SK-N-SH (cell line): ENCODE measurements at regions not wholly inside any gene's neighbourhood (a gene's known extent, or its start where the extent isn't known, plus 50 kb on each side); places are given as distances from the start of the nearest gene placed in this dataset.

Experiments
- CTCF ChIA-PET: fragments of 300-600, 350-600 bp; formaldehyde crosslinking; extraction: SDS; loops from one replicate; lab custom pipeline; 2021; lab: Yijun Ruan, JAX
- POLR2A ChIA-PET: fragments of 350-600 bp; sonication (Branson Sonifier 250); formaldehyde crosslinking; extraction: SDS; loops from one replicate; lab custom pipeline; 2020; ENCODE audit warnings: antibody characterized with exemption, inconsistent platforms; lab: Yijun Ruan, JAX
- DNase-seq: peaks from one replicate; pipeline ENCODE4 v3.0.0; 2012
- H2AFZ ChIP-seq: fragments of 200-600 bp; sonication (generic); 2 replicates; pipeline ENCODE4 v1.8.1; 2016; ENCODE audit warnings: antibody characterized with exemption, mild to moderate bottlenecking, low read depth
- H3F3A ChIP-seq: fragments of 200-600 bp; sonication (generic); replicated peaks from 2 replicates; pipeline ENCODE3; 2016; ENCODE audit warnings: antibody characterized with exemption, mild to moderate bottlenecking; ENCODE audit not compliant: insufficient read depth
- H3K27ac ChIP-seq, 2 experiments: fragments of 200-500 bp in 1 of 2; fragments of 200-600 bp in 1 of 2; sonication (Bioruptor generic) in 1 of 2; sonication (generic), shearing (Covaris generic) in 1 of 2; 2 replicates each; pipeline versions ENCODE4 v1.5.1 to v1.6.1; 2014 to 2016; ENCODE audit warnings: low read depth in 2 of 2, inconsistent platforms in 1 of 2, low read length in 1 of 2, mild to moderate bottlenecking in 1 of 2, mixed read lengths in 1 of 2
- H3K27me3 ChIP-seq: fragments of 200-600 bp; sonication (generic), shearing (Covaris generic); 2 replicates; pipeline ENCODE4 v1.6.1; 2016; ENCODE audit warnings: mixed run types; ENCODE audit not compliant: insufficient read depth
- H3K36me3 ChIP-seq, 2 experiments: fragments of 200-500 bp in 1 of 2; fragments of 200-600 bp in 1 of 2; sonication (Bioruptor generic) in 1 of 2; sonication (generic) in 1 of 2; replicated peaks in 1 of 2; 2 replicates each; pipeline versions ENCODE3 to v1.5.1; 2014 to 2016; ENCODE audit warnings: low read length in 1 of 2, mild to moderate bottlenecking in 1 of 2; ENCODE audit not compliant: insufficient read depth in 2 of 2, control insufficient read depth in 1 of 2
- H3K4me1 ChIP-seq, 2 experiments: fragments of 200-500 bp in 1 of 2; fragments of 200-600 bp in 1 of 2; sonication (Bioruptor generic) in 1 of 2; sonication (generic), shearing (Covaris generic) in 1 of 2; 2 replicates each; pipeline versions ENCODE4 v1.5.1 to v1.6.1; 2014 to 2016; ENCODE audit warnings: low read depth in 1 of 2, low read length in 1 of 2, mixed run types in 1 of 2; ENCODE audit not compliant: insufficient read depth in 2 of 2, control insufficient read depth in 1 of 2
- H3K4me2 ChIP-seq: fragments of 200-600 bp; sonication (generic), shearing (Covaris generic); 2 replicates; pipeline ENCODE4 v1.6.1; 2017; ENCODE audit warnings: mixed run types
- H3K4me3 ChIP-seq, 2 experiments: fragments of 200-500 bp in 1 of 2; fragments of 200-600 bp in 1 of 2; sonication (Bioruptor generic) in 1 of 2; sonication (generic), shearing (Covaris generic) in 1 of 2; 2 replicates each; pipeline versions ENCODE4 v1.5.1 to v1.8.1; 2014 to 2016; ENCODE audit warnings: low read depth in 2 of 2, inconsistent platforms in 1 of 2, low read length in 1 of 2, mild to moderate bottlenecking in 1 of 2, mixed read lengths in 1 of 2, moderate library complexity in 1 of 2
- H3K79me2 ChIP-seq: fragments of 200-600 bp; sonication (generic); 2 replicates; pipeline ENCODE4 v1.8.1; 2017; ENCODE audit warnings: mild to moderate bottlenecking; ENCODE audit not compliant: insufficient read depth
- H3K9ac ChIP-seq: fragments of 200-600 bp; sonication (generic); 2 replicates; pipeline ENCODE4 v1.6.1; 2017; ENCODE audit warnings: mixed run types
- H3K9me2 ChIP-seq: fragments of 200-600 bp; sonication (generic); 2 replicates; pipeline ENCODE4 v1.6.1; 2017; ENCODE audit warnings: mixed run types
- H3K9me3 ChIP-seq: fragments of 200-600 bp; sonication (generic); 2 replicates; pipeline ENCODE4 v1.6.1; 2017; ENCODE audit warnings: mixed run types, mild to moderate bottlenecking, moderate library complexity
- H4K20me1 ChIP-seq: fragments of 200-600 bp; sonication (generic); 2 replicates; pipeline ENCODE4 v1.6.1; 2017; ENCODE audit warnings: mild to moderate bottlenecking, mixed run types; ENCODE audit not compliant: insufficient read depth
- CHD2 ChIP-seq: fragments of 150-350 bp; IDR thresholded peaks from 2 replicates; pipeline ENCODE4 v1.6.1; 2018; ENCODE audit warnings: low read length; ENCODE audit not compliant: partially characterized antibody
- EP300 ChIP-seq, 2 experiments: IDR thresholded peaks; 2 replicates each; pipeline versions ENCODE4 v1.4.0 to v1.6.1; 2012; ENCODE audit warnings: borderline replicate concordance in 1 of 2, low read depth in 1 of 2, low read length in 1 of 2
- GATA2 ChIP-seq: sonication (generic); formaldehyde crosslinking; IDR thresholded peaks from 2 replicates; pipeline ENCODE4 v1.5.0; 2020; ENCODE audit warnings: mild to moderate bottlenecking, missing genetic modification reagents
- JUND ChIP-seq: IDR thresholded peaks from 2 replicates; pipeline ENCODE4 v1.4.0; 2012
- PBX3 ChIP-seq: IDR thresholded peaks from 2 replicates; pipeline ENCODE4; 2012
- TAF1 ChIP-seq: IDR thresholded peaks from 2 replicates; pipeline ENCODE4 v1.6.1; 2012; ENCODE audit warnings: low read depth, mild to moderate bottlenecking, low read length, moderate library complexity, borderline replicate concordance
- TCF12 ChIP-seq: IDR thresholded peaks from 2 replicates; pipeline ENCODE4 v1.4.0; 2012
- USF2 ChIP-seq: fragments of 150-350 bp; IDR thresholded peaks from 2 replicates; pipeline ENCODE4 v1.6.1; 2017; ENCODE audit warnings: antibody characterized with exemption, low read length, low read depth, borderline replicate concordance
- YY1 ChIP-seq: IDR thresholded peaks from 2 replicates; pipeline ENCODE4 v1.4.0; 2012; ENCODE audit warnings: low read depth, mild to moderate bottlenecking
- WGBS: methylation state at CpG from one replicate; pipeline ENCODE4 v1.1.6; 2017; ENCODE audit warnings: low lambda C conversion rate; 5-methylcytosine and 5-hydroxymethylcytosine counted together
- TF ChIP-seq, protein P1 (sequence below): fragments of 150-350 bp; IDR thresholded peaks from 2 replicates; pipeline ENCODE4 v1.6.1; 2016; ENCODE audit warnings: mild to moderate bottlenecking, low read depth, low read length
- TF ChIP-seq, protein P2 (sequence below): IDR thresholded peaks from 2 replicates; pipeline ENCODE4 v1.4.0; 2012; ENCODE audit warnings: low read depth, borderline replicate concordance
- TF ChIP-seq, protein P3 (sequence below): IDR thresholded peaks from 2 replicates; pipeline ENCODE4 v1.6.1; 2012; ENCODE audit warnings: mild to moderate bottlenecking, low read depth, low read length, moderate library complexity
- TF ChIP-seq, protein P4 (sequence below): IDR thresholded peaks from 2 replicates; pipeline ENCODE4 v1.4.0; 2012; ENCODE audit warnings: low read depth, borderline replicate concordance
- TF ChIP-seq, protein P5 (sequence below): fragments of 200-600 bp; sonication (generic); IDR thresholded peaks from 2 replicates; pipeline ENCODE4 v1.6.1; 2017; ENCODE audit warnings: antibody characterized with exemption, mild to moderate bottlenecking, moderate library complexity

- H3F3A ChIP-seq, result no peaks in the 10 kb centered on the region
- TF ChIP-seq PBX3 (no peak), EP300 (IDR thresholded peaks at IDR 0.05; ENCODE audit: borderline replicate concordance in 1 of 2, low read depth in 1 of 2, low read length in 1 of 2) (no peak), GATA2 (CRISPR knock-in tag) (no peak), USF2 (no peak), TAF1 (no peak), YY1 (no peak), CHD2 (no peak), TCF12 (no peak), JUND (no peak)
- TF ChIP-seq, protein P1, sequence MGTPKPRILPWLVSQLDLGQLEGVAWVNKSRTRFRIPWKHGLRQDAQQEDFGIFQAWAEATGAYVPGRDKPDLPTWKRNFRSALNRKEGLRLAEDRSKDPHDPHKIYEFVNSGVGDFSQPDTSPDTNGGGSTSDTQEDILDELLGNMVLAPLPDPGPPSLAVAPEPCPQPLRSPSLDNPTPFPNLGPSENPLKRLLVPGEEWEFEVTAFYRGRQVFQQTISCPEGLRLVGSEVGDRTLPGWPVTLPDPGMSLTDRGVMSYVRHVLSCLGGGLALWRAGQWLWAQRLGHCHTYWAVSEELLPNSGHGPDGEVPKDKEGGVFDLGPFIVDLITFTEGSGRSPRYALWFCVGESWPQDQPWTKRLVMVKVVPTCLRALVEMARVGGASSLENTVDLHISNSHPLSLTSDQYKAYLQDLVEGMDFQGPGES, result no peak
- TF ChIP-seq, protein P2, sequence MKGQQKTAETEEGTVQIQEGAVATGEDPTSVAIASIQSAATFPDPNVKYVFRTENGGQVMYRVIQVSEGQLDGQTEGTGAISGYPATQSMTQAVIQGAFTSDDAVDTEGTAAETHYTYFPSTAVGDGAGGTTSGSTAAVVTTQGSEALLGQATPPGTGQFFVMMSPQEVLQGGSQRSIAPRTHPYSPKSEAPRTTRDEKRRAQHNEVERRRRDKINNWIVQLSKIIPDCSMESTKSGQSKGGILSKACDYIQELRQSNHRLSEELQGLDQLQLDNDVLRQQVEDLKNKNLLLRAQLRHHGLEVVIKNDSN, result no peak
- TF ChIP-seq, protein P3, sequence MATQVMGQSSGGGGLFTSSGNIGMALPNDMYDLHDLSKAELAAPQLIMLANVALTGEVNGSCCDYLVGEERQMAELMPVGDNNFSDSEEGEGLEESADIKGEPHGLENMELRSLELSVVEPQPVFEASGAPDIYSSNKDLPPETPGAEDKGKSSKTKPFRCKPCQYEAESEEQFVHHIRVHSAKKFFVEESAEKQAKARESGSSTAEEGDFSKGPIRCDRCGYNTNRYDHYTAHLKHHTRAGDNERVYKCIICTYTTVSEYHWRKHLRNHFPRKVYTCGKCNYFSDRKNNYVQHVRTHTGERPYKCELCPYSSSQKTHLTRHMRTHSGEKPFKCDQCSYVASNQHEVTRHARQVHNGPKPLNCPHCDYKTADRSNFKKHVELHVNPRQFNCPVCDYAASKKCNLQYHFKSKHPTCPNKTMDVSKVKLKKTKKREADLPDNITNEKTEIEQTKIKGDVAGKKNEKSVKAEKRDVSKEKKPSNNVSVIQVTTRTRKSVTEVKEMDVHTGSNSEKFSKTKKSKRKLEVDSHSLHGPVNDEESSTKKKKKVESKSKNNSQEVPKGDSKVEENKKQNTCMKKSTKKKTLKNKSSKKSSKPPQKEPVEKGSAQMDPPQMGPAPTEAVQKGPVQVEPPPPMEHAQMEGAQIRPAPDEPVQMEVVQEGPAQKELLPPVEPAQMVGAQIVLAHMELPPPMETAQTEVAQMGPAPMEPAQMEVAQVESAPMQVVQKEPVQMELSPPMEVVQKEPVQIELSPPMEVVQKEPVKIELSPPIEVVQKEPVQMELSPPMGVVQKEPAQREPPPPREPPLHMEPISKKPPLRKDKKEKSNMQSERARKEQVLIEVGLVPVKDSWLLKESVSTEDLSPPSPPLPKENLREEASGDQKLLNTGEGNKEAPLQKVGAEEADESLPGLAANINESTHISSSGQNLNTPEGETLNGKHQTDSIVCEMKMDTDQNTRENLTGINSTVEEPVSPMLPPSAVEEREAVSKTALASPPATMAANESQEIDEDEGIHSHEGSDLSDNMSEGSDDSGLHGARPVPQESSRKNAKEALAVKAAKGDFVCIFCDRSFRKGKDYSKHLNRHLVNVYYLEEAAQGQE, result no peak
- TF ChIP-seq, protein P4, sequence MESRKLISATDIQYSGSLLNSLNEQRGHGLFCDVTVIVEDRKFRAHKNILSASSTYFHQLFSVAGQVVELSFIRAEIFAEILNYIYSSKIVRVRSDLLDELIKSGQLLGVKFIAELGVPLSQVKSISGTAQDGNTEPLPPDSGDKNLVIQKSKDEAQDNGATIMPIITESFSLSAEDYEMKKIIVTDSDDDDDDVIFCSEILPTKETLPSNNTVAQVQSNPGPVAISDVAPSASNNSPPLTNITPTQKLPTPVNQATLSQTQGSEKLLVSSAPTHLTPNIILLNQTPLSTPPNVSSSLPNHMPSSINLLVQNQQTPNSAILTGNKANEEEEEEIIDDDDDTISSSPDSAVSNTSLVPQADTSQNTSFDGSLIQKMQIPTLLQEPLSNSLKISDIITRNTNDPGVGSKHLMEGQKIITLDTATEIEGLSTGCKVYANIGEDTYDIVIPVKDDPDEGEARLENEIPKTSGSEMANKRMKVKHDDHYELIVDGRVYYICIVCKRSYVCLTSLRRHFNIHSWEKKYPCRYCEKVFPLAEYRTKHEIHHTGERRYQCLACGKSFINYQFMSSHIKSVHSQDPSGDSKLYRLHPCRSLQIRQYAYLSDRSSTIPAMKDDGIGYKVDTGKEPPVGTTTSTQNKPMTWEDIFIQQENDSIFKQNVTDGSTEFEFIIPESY, result no peak
- TF ChIP-seq, protein P5, sequence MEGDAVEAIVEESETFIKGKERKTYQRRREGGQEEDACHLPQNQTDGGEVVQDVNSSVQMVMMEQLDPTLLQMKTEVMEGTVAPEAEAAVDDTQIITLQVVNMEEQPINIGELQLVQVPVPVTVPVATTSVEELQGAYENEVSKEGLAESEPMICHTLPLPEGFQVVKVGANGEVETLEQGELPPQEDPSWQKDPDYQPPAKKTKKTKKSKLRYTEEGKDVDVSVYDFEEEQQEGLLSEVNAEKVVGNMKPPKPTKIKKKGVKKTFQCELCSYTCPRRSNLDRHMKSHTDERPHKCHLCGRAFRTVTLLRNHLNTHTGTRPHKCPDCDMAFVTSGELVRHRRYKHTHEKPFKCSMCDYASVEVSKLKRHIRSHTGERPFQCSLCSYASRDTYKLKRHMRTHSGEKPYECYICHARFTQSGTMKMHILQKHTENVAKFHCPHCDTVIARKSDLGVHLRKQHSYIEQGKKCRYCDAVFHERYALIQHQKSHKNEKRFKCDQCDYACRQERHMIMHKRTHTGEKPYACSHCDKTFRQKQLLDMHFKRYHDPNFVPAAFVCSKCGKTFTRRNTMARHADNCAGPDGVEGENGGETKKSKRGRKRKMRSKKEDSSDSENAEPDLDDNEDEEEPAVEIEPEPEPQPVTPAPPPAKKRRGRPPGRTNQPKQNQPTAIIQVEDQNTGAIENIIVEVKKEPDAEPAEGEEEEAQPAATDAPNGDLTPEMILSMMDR, result no peak
- TF ChIP-seq, all 33 proteins: peak for 0
- no peaks in the 10 kb centered on the region for H3K79me2 ChIP-seq
- DNase-seq, result no peak
- no peaks in the 10 kb centered on the region for H3K9me2 ChIP-seq
- no peaks in the 10 kb centered on the region for H3K9me3 ChIP-seq
- peaks cover 46% of the 10 kb centered on the region for H3K27me3 ChIP-seq
- CTCF ChIA-PET, result interaction anchor here (1.1 to 11.7 kb wide), 5 partner anchors 8 to 180 kb away, joined by 3 to 121 read pairs (median 4); no protein-coding TSS in a partner anchor
- no peak overlapping the region for H3K4me3 ChIP-seq
- 34% methylated on average over 6 of the region's 10 CpGs for WGBS
- H3K36me3 ChIP-seq, result no peaks in the 10 kb centered on the region
- H3K27ac ChIP-seq, result no peak overlapping the region
- no peak overlapping the region for H3K9ac ChIP-seq
- POLR2A ChIA-PET, result no interaction called here
- no peak overlapping the region for H2AFZ ChIP-seq
- peaks cover 0 to 31% of the 10 kb centered on the region in 2 experiments; a peak in 1 of 4 replicates for H3K4me1 ChIP-seq
- H3K4me2 ChIP-seq, result no peak overlapping the region
- no peaks in the 10 kb centered on the region for H4K20me1 ChIP-seq
These were observed 136.0 kb downstream of the ENGASE start for GRCh38 chr17:79210638-79211037.
